ENCODE measurements at regions not wholly inside any gene's neighbourhood (a gene's known extent, or its start where the extent isn't known, plus 50 kb on each side); places are given as distances from the start of the nearest gene placed in this dataset.

DNA sequence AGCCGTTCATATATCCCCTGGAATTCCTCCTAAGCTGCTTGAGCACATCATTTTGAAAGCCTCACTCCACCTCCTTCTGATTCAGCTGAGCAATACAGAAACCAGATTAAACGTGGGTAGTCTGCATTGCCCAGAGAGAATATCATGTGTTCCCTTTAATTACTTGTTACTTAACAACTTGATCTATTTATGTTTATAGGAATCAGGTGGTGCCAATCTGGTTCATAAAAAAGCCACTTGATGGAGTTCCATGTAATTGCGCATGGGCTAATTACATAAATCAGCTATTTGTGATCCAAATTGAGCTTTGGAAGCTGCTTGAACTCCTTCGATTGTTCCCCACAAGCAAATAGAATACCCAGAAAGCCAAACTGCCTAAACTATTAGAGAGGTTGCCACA, 114.7 kb upstream of the ADCY1 start:
- H3K9me3 ChIP-seq (ENCODE audit: low read depth, low read length) = no peaks in the 10 kb centered on the region
- H3K36me3 ChIP-seq (ENCODE audit: insufficient read depth, low read length) = no peaks in the 10 kb centered on the region
- H2AFZ ChIP-seq (ENCODE audit: low read length) = no peak overlapping the region
- no peak for TF ChIP-seq CTCF (IDR thresholded peaks at IDR 0.05; ENCODE audit: extremely low read depth, low read depth, low read length)
- H3K4me2 ChIP-seq (ENCODE audit: insufficient read depth, low read length) = no peak overlapping the region
- no peaks in the 10 kb centered on the region for H3K27me3 ChIP-seq (ENCODE audit: insufficient read depth, low read length)
- DNase-seq (ENCODE audit: insufficient read length, low spot score, missing footprints) = no peak
- H3K79me2 ChIP-seq (ENCODE audit: insufficient read depth, low read length) = no peaks in the 10 kb centered on the region
- H3K27ac ChIP-seq (ENCODE audit: low read depth, low read length) = no peak overlapping the region
- no peak overlapping the region for H3K4me3 ChIP-seq (ENCODE audit: insufficient read depth, low read length)
- H3K4me1 ChIP-seq (ENCODE audit: insufficient read depth, low read length) = no peaks in the 10 kb centered on the region
- H4K20me1 ChIP-seq (ENCODE audit: insufficient read depth, low read length) = no peaks in the 10 kb centered on the region

DNA sequence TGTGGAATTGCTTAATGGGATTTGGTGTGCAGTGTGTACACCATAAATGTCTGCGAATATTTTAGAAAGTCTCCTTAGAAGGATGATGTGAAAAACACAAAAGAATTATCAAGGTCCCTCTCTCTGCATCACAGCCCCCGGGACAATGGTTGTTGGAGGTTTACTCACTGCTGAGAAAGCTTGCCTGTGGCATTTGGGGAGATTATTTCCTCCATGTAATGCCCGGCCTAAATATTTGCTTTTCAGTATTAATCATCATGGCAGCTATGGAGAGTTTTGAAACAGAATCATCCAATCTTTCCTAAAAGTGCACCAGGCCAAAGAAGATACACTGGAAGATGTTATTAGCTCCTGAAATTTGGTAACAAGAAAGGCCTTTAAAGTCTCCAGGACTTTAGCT, 113.8 kb upstream of the ADCY1 start:
- Histone ChIP-seq H3K27me3 (ENCODE audit: insufficient read depth, low read length) (no peaks in the 10 kb centered on the region), H3K27ac (ENCODE audit: low read depth, low read length) (no peak overlapping the region), H4K20me1 (ENCODE audit: insufficient read depth, low read length) (no peaks in the 10 kb centered on the region), H3K9me3 (ENCODE audit: low read depth, low read length) (no peaks in the 10 kb centered on the region), H3K4me2 (ENCODE audit: insufficient read depth, low read length) (no peak overlapping the region), H3K4me3 (ENCODE audit: insufficient read depth, low read length) (no peak overlapping the region), H3K4me1 (ENCODE audit: insufficient read depth, low read length) (no peaks in the 10 kb centered on the region), H3K36me3 (ENCODE audit: insufficient read depth, low read length) (no peaks in the 10 kb centered on the region), H3K79me2 (ENCODE audit: insufficient read depth, low read length) (no peaks in the 10 kb centered on the region), H2AFZ (ENCODE audit: low read length) (no peak overlapping the region)
- no peak for DNase-seq (ENCODE audit: insufficient read length, low spot score, missing footprints)
- no peak for TF ChIP-seq CTCF (IDR thresholded peaks at IDR 0.05; ENCODE audit: extremely low read depth, low read depth, low read length)

DNA sequence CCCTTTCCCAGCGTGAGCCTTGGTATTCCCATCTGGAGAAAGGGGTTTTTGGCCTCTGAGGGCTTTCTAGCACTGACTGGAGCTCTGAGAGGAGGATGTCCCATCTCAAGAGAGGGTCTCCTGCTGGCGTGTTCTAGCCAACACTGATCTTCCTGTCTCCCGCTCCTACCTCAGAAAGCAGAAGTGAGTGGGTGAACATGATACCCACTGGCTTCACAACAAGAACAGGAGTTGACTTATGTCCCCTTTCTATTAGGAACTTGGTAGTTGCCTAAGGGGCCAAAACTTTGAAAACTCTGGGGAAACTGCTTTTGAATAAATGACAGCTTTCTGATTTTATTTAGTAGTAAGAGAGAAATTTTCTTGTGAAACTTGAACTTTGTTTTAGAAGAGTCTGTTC, 113.1 kb upstream of the ADCY1 start:
- no peak for TF ChIP-seq CTCF (IDR thresholded peaks at IDR 0.05; ENCODE audit: extremely low read depth, low read depth, low read length)
- Histone ChIP-seq H3K27ac (ENCODE audit: low read depth, low read length) (no peak overlapping the region), H3K36me3 (ENCODE audit: insufficient read depth, low read length) (no peaks in the 10 kb centered on the region), H4K20me1 (ENCODE audit: insufficient read depth, low read length) (no peaks in the 10 kb centered on the region), H3K9me3 (ENCODE audit: low read depth, low read length) (no peaks in the 10 kb centered on the region), H3K4me3 (ENCODE audit: insufficient read depth, low read length) (no peak overlapping the region), H2AFZ (ENCODE audit: low read length) (no peak overlapping the region), H3K27me3 (ENCODE audit: insufficient read depth, low read length) (no peaks in the 10 kb centered on the region), H3K4me1 (ENCODE audit: insufficient read depth, low read length) (no peaks in the 10 kb centered on the region), H3K79me2 (ENCODE audit: insufficient read depth, low read length) (no peaks in the 10 kb centered on the region), H3K4me2 (ENCODE audit: insufficient read depth, low read length) (no peak overlapping the region)
- no peak for DNase-seq (ENCODE audit: insufficient read length, low spot score, missing footprints)

DNA sequence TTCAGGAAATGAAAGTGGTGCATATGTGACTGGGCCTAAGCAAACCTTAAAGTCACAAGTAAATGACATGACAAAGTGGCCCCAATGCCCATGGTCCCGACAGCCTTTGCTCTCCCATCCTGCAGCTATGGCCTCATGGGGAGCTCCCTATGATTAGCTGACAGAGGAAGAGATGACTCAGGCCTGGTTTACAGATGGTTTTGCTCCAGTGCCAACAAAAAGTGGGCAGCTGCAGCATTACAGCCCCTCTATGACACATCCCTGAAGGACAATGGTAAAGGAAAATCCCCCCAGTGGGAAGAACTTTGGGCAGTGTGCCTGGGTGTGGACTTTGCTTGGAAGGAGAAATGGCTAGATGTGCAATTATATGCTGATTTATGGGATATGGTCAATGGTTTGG, 105.1 kb upstream of the ADCY1 start:
- Histone ChIP-seq H3K4me2 (ENCODE audit: insufficient read depth, low read length) (no peak overlapping the region), H3K4me3 (ENCODE audit: insufficient read depth, low read length) (no peak overlapping the region), H3K36me3 (ENCODE audit: insufficient read depth, low read length) (no peaks in the 10 kb centered on the region), H4K20me1 (ENCODE audit: insufficient read depth, low read length) (no peaks in the 10 kb centered on the region), H3K79me2 (ENCODE audit: insufficient read depth, low read length) (no peaks in the 10 kb centered on the region), H3K9me3 (ENCODE audit: low read depth, low read length) (no peaks in the 10 kb centered on the region), H3K27me3 (ENCODE audit: insufficient read depth, low read length) (no peaks in the 10 kb centered on the region), H3K27ac (ENCODE audit: low read depth, low read length) (no peak overlapping the region), H3K4me1 (ENCODE audit: insufficient read depth, low read length) (no peaks in the 10 kb centered on the region), H2AFZ (ENCODE audit: low read length) (no peak overlapping the region)
- no peak for DNase-seq (ENCODE audit: insufficient read length, low spot score, missing footprints)
- no peak for TF ChIP-seq CTCF (IDR thresholded peaks at IDR 0.05; ENCODE audit: extremely low read depth, low read depth, low read length)
